ENCODE measurements at regions not wholly inside any gene's neighbourhood (a gene's known extent, or its start where the extent isn't known, plus 50 kb on each side); places are given as distances from the start of the nearest gene placed in this dataset.

GRCh38 chr2:57711991-57712390 is 334.6 kb upstream of the VRK2 start:
- in situ Hi-C loops (cut with HindIII; ENCODE audit: low sequenced_read_pairs): no loop called here
- no peak for TF ChIP-seq CTCF (IDR thresholded peaks at IDR 0.05; ENCODE audit: low read depth, low read length)
- no peak for DNase-seq (ENCODE audit: low read depth, low spot score)
- no peak overlapping the region for H3K4me3 ChIP-seq (ENCODE audit: low read depth, low read length)

GRCh38 chr2:57720728-57721627 is 325.6 kb upstream of the VRK2 start:
- H3K4me3 ChIP-seq (ENCODE audit: low read depth, low read length): no peak overlapping the region
- peak; percentile 64 for DNase-seq (ENCODE audit: low read depth, low spot score)
- TF ChIP-seq CTCF (IDR thresholded peaks at IDR 0.05; ENCODE audit: low read depth, low read length): peak; percentile 83
- in situ Hi-C loops (cut with HindIII; ENCODE audit: low sequenced_read_pairs): no loop called here

- in situ Hi-C loops (cut with HindIII; ENCODE audit: low sequenced_read_pairs): no loop called here
- DNase-seq (ENCODE audit: low read depth, low spot score): no peak
- no peak overlapping the region for H3K4me3 ChIP-seq (ENCODE audit: low read depth, low read length)
- no peak for TF ChIP-seq CTCF (IDR thresholded peaks at IDR 0.05; ENCODE audit: low read depth, low read length)
These were observed 321.2 kb upstream of the VRK2 start for GRCh38 chr2:57725337-57725947.

- in situ Hi-C loops (cut with HindIII; ENCODE audit: low sequenced_read_pairs): no loop called here
- no peak for TF ChIP-seq CTCF (IDR thresholded peaks at IDR 0.05; ENCODE audit: low read depth, low read length)
- no peak overlapping the region for H3K4me3 ChIP-seq (ENCODE audit: low read depth, low read length)
- no peak for DNase-seq (ENCODE audit: low read depth, low spot score)
These were observed 320.3 kb upstream of the VRK2 start for GRCh38 chr2:57726294-57726693.

GRCh38 chr2:57728691-57729090 is 317.9 kb upstream of the VRK2 start:
- no peak for DNase-seq (ENCODE audit: low read depth, low spot score)
- in situ Hi-C loops (cut with HindIII; ENCODE audit: low sequenced_read_pairs): no loop called here
- no peak overlapping the region for H3K4me3 ChIP-seq (ENCODE audit: low read depth, low read length)
- TF ChIP-seq CTCF (IDR thresholded peaks at IDR 0.05; ENCODE audit: low read depth, low read length): no peak

- in situ Hi-C loops (cut with HindIII; ENCODE audit: low sequenced_read_pairs): no loop called here
- H3K4me3 ChIP-seq (ENCODE audit: low read depth, low read length): no peak overlapping the region
- no peak for DNase-seq (ENCODE audit: low read depth, low spot score)
- TF ChIP-seq CTCF (IDR thresholded peaks at IDR 0.05; ENCODE audit: low read depth, low read length): no peak
These were observed 312.6 kb upstream of the VRK2 start for GRCh38 chr2:57733956-57734355.

Measured in astrocyte of the spinal cord (primary cell).